NCI-H82 treated with DMSO at 0.1 percent for 48 hours (cell line): ENCODE measurements at regions not wholly inside any gene's neighbourhood (a gene's known extent, or its start where the extent isn't known, plus 50 kb on each side); places are given as distances from the start of the nearest gene placed in this dataset.
"Not testable (repeated sequence)": the region's sequence is repeated elsewhere in the genome, so short reads cannot be mapped to it uniquely, and the experiment has no call there.

Source experiments
- DNase-seq: peaks from one replicate; lab custom pipeline; 2025; ENCODE audit not compliant: unreplicated experiment; lab: John Stamatoyannopoulos, UW

DNA sequence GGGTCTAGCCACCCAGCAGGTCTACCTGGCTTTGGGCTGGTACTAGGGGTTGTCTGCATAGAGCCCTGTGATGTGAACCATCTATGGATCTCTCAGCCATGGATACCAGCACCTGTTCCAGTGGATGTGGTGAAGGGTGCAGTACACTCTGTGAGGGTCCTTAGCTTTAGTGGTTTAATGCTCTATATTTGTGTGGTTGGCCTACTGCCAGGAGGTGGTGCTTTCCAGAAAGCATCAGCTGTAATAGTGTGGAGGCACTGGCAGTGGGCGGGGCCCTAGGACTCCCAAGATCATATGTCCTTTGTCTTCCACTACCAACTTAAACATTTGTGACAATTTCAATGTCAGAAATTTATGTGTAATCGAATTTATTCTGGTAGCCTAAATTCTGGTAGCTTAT, 1065.1 kb downstream of the RPIA start:
- DNase-seq: not testable (repeated sequence)

GRCh38 chr2:89758332-89759026, 1067.0 kb downstream of the RPIA start:
- not testable (repeated sequence) for DNase-seq

DNA sequence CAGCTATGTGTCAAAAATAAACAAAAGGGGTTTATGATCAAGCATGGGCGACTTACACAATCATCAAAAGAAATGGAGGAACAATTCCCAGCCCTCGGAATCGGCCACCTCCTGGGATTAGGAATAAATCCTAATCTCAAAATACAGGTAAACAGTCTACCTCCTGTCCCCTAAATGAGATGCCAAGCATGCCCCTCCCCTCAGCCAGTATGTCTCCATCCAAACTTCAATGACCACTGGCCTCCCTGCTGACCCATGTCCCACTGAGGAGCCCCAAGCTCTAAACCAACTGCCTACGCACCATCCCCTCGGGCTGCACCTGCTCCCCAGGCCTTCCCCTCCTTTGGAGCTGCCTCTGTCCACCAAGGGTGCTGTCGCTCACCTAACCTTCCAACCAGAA, 1069.3 kb downstream of the RPIA start:
- not testable (repeated sequence) for DNase-seq

DNA sequence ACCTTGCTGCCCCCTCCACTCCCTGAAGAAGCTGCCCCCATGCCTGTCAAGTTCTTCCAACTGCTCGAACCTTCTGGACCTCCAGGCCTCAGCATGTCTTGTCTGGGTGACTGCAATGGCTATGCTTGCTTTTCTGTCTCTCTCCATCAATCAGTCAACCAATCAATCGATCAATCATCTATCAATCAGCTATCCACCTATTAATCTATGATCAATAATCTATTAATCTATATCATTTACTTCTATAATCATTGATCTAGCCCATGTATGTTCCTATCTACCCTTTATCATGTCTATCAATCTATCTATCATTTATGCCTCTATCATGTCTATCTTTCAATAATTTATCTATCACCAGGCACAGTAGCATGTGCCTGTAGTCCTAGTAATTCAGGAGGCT, 1069.7 kb downstream of the RPIA start:
- not testable (repeated sequence) for DNase-seq

- DNase-seq: not testable (repeated sequence)
These were observed 1070.4 kb downstream of the RPIA start for GRCh38 chr2:89761863-89762262.

DNA sequence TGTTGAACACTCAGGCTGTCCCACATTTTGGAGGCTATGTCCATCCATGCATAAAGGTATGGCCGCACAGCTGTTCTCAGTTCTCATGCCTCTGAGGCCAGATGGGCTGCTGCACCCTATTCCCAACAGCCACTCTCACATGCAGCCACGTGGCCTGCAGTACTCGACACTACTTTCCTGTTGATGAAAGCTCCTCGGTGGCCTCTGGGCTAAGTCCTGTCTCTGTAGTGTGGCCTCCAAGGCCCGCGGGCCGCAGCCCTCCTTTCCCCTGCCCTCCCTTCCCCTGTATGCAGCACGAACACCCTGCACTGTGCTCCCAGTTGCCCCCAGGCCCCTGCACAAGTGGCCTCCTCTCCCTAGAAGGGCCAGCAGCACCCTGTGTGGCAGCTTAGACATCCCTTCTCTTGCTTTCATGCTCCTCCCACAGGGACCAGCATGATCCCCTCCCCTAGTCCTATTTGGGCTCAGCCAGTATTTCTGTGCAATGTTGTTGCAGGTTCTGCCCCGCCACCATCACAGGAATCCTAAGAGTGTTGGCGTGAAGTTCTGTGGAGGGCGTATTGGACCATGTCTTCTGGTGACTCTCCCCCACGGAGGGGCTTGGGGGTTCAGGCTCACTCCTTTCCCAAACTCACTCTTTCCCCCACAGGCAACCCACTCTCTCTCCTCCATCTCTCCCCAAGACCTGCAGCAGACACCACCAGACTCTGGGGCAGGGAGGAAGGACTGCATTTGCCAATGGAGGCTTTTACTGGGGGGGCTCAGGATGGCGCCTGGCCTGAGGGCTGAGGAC, 1071.2 kb downstream of the RPIA start:
- DNase-seq: not testable (repeated sequence)

DNA sequence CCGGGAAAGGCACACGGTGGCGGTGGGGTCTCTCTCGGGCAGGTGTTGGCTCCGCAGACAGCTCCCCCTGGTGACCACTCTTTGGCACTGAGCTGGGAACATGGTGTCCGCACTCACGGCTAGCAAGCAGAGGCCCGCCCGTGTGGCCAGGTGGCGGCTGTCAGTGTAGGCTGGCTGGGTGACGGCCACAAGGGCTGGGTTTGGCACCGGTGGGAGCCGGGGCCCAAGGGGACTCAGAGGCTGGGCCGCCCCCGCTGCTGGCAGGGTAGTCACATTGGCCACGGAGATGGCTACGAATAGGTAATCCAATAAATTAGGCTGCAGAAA, 1071.7 kb downstream of the RPIA start:
- no peak for DNase-seq

- DNase-seq: no peak
These were observed 1072.4 kb downstream of the RPIA start for GRCh38 chr2:89763581-89764485.

DNA sequence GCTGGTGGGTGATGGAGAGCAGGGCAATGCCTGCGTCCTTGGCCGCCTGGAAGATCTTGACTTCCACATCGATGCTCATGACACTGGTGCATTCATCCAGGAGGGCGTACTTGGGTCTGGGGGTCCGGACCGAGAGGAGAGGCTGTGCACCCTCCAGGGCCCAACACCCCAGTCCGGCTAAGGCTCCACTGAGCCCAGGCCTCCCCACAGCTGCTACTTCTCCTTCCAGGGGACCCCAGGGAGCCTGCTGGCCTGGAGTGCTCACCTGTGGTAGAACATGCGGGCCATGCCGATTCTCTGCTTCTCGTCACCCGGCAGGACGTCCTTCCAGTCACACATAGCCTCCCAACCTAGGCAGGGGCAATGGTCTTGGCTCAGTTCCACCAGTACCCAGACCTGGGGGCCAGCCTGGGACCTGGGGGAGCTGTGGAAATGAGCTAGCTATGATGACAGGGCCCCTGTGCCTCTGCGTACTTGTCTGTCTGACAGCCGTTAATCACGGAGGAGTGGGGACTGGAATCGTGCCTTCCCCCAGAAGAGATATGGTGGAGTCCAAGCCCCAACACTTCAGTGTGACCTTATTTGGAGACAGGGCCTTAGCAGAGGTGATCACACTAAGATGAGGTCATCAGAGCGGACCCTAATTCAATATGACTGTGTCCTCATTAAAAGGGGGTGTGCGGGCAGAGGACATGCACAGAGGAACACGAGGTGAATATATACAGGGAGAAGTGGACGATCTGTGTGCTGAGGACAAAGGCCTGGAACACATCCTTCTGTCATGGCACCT, 1073.3 kb downstream of the RPIA start:
- DNase-seq: not testable (repeated sequence)

DNA sequence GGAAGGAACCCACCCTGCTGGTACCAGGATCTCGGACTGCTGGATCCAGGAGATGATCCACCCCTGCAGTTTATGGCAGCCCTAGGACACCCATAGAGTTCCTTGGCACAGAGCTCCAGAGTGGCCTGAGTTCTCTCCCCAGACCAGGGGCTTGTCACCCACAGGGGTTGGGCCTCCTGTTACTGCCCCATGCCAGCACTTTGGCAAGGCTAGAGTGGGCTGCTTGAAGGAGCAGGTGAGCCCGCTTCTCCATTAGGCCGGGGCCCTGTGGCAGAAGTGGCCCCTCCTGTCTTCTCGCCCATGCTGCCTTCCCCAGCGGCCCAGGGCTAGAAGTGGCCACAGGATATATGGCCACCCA, 1073.9 kb downstream of the RPIA start:
- DNase-seq: not testable (repeated sequence)

DNA sequence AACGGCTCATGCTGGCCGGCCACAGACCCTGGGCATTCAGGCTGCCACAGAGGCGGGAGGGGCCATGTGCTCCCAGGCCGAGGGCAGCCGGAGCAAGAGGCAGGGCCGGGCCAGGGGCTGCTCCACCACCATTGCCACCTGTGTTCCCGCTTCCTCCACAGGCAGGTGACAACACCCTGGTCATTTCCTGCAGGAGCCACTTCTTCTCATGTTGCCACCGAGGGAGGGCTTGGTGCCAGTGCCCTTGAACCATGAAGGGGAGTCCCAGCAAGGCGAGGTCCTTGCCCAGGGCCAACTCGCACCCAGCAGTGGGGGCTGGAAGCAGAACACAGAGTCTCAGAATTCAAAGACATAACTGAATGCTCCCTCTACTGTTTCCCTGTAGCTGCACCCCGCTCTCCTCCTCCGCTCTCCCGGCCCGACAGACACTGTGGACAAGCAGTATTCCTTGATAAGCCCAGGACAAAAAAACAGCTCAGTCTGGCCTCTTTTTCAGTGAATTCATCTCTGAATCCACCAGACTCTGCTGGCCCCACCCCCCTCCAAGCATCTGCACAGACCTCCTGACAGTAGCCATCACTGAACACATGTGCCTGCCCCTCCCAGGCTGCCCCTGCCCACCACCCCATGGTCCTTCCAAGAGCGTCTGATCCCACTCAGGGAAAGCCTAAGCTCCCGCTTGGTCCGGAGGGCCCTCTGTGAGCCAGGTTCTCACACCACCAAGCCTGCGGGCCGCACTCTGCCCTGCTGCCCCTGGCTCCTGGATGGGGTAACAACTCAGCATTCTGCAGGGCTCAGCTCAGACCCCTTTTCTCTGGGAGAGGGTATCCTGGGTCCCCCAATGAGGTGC, 1074.9 kb downstream of the RPIA start:
- not testable (repeated sequence) for DNase-seq

GRCh38 chr2:89767058-89767457, 1075.6 kb downstream of the RPIA start:
- DNase-seq: not testable (repeated sequence)

DNA sequence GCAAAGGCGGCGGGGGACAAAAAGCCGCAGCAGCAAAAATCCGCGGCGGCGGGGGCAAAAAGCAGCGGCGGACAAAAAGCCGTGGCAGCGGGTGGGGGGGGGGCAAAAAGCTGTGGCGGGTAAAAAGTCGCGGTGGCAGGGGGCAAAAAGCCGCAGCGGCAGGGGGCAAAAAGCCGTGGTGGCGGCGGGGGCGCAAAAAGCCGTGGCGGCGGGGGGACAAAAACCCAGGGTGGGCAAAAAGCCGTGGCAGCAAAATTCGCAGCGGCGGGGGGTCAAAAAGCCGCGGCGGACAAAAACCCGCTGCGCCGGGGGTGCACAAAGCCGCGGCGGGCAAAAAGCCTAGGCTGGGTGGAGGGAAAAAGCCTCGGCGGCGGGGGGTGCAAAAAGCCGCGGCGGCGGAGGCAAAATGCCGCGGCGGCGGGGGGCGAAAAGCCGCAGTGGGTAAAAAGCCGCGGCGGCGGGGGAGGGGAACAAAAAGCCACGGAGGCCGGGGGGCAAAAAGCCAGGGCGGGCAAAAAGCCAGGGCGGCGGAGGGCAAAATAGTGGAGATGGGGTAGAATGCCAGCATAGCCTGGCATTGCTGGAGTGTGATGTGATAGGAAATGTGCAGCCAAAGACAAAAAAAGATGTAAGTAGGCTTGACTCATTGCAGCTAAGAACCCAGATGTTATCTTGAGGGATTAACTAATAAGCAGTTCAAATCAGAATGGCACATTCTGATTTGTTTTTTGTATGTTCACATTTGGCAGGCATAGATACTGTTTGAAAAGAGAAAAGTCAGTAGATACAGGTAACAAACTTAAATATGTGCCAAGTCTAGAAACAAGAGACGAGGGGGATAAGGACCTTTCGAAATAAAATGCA, 1076.3 kb downstream of the RPIA start:
- DNase-seq: no peak

GRCh38 chr2:89775885-89776284, 1084.4 kb downstream of the RPIA start:
- no peak for DNase-seq

- no peak for DNase-seq
These were observed 1088.8 kb downstream of the RPIA start for GRCh38 chr2:89780318-89780717.

DNA sequence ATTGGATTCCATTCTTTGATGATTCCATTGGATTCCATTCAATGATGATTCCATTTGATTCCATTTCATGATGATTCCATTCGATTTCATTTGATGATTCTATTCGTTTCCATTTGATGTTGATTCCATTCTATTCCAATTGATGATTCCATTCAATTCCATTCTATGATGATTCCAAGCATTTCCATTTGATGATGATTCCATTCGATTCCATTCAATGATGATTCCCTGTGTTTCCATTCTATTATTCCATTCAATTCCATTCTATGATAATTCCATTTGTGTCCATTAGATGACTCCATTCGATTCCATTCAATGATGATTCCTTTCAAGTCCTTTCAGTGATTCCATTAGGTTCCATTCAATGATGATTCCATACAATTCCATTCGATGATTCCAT, 1090.5 kb downstream of the RPIA start:
- DNase-seq: no peak

GRCh38 chr2:89784960-89785359, 1093.5 kb downstream of the RPIA start:
- no peak for DNase-seq

DNA sequence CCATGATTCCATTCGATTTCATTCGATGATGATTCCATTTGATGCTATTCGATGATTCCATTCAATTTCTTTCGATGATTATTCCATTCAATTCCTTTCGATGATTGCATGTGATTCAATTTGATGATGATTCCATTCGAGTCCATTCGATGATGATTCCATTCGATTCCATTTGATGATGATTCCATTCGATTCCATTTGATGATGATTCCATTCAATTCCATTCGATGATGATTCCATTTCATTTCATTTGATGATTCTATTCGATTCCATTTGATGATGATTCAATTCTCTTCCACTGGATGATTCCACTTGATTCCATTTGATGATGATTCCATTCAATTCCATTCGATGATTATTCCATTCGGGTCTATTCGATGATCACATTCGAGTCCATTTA, 1094.1 kb downstream of the RPIA start:
- DNase-seq: not testable (repeated sequence)

DNA sequence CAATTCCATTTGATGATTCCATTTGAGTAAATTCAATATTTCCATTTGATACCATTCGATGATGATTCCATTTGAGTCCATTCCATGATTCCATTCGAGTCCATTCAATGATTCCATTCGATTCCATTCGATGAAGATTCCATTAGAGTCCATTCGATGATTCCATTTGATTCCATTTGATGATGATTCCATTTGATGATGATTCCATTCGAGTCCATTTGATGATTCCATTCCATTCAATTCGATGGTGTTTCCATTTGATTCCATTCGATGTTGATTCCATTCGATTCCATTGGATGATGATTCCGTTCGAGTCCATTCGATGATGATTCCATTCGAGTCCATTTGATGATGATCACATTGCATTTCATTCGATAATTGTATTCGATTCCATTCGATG, 1095.2 kb downstream of the RPIA start:
- DNase-seq: not testable (repeated sequence)
